Loucy (cell line): ENCODE measurements at regions not wholly inside any gene's neighbourhood (a gene's known extent, or its start where the extent isn't known, plus 50 kb on each side); places are given as distances from the start of the nearest gene placed in this dataset.

Experiments
- EZH2phosphoT487 ChIP-seq: fragments of 200-600 bp; IDR thresholded peaks from 2 replicates; pipeline ENCODE4 v1.6.1; 2018; ENCODE audit warnings: antibody characterized with exemption, mild to moderate bottlenecking, moderate library complexity, borderline replicate concordance
- TF ChIP-seq, protein P1 (sequence below): fragments of 200-600 bp; sonication (generic); conservative IDR thresholded peaks from 2 replicates; pipeline ENCODE4 v1.5.1; 2014; ENCODE audit warnings: mild to moderate bottlenecking, antibody characterized with exemption, low read length

GRCh38 chr7:13179775-13180523 lies 492.5 kb downstream of the ARL4A start:
- TF ChIP-seq, protein P1, sequence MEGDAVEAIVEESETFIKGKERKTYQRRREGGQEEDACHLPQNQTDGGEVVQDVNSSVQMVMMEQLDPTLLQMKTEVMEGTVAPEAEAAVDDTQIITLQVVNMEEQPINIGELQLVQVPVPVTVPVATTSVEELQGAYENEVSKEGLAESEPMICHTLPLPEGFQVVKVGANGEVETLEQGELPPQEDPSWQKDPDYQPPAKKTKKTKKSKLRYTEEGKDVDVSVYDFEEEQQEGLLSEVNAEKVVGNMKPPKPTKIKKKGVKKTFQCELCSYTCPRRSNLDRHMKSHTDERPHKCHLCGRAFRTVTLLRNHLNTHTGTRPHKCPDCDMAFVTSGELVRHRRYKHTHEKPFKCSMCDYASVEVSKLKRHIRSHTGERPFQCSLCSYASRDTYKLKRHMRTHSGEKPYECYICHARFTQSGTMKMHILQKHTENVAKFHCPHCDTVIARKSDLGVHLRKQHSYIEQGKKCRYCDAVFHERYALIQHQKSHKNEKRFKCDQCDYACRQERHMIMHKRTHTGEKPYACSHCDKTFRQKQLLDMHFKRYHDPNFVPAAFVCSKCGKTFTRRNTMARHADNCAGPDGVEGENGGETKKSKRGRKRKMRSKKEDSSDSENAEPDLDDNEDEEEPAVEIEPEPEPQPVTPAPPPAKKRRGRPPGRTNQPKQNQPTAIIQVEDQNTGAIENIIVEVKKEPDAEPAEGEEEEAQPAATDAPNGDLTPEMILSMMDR: no peak
- no peak for TF ChIP-seq EZH2phosphoT487
